GM12891 (cell line): ENCODE measurements at regions not wholly inside any gene's neighbourhood (a gene's known extent, or its start where the extent isn't known, plus 50 kb on each side); places are given as distances from the start of the nearest gene placed in this dataset.

ENCODE experiments used
- DNase-seq: peaks from one replicate; pipeline ENCODE4 v3.0.0; 2011; ENCODE audit warnings: low spot score; ENCODE audit not compliant: insufficient read length
- FAIRE-seq: peaks from 2 replicates; lab custom pipeline; 2011; peaks lifted over from hg19 to GRCh38; lab: Jason Lieb, UNC
- PAX5 ChIP-seq: IDR thresholded peaks from 2 replicates; pipeline ENCODE4 v1.6.1; 2011; ENCODE audit warnings: low read length, moderate library complexity, mild to moderate bottlenecking; ENCODE audit not compliant: insufficient read depth, severe bottlenecking
- POLR2A ChIP-seq: IDR thresholded peaks from 2 replicates; pipeline ENCODE4 v1.6.1; 2011; ENCODE audit warnings: low read depth, low read length, control low read depth
- POLR2AphosphoS5 ChIP-seq: IDR thresholded peaks from 2 replicates; pipeline ENCODE4 v1.6.1; 2011; ENCODE audit warnings: low read depth, low read length, control low read depth
- POU2F2 ChIP-seq: IDR thresholded peaks from 2 replicates; pipeline ENCODE4 v1.6.1; 2011; ENCODE audit warnings: low read depth, mild to moderate bottlenecking, control low read depth, low read length, moderate library complexity
- SPI1 ChIP-seq: IDR thresholded peaks from 2 replicates; pipeline ENCODE4 v1.6.1; 2011; ENCODE audit warnings: low read depth, low read length, control low read depth
- TAF1 ChIP-seq: IDR thresholded peaks from 2 replicates; pipeline ENCODE4 v1.6.1; 2011; ENCODE audit warnings: low read depth, low read length, control low read depth

GRCh38 chr12:43102546-43103264 is 449.3 kb downstream of the ADAMTS20 start:
- TF ChIP-seq POU2F2 = no peak
- no peak for TF ChIP-seq PAX5
- TF ChIP-seq TAF1 = no peak
- TF ChIP-seq POLR2A = no peak
- no peak for TF ChIP-seq SPI1
- TF ChIP-seq POLR2AphosphoS5 = no peak
- FAIRE-seq (no peak), DNase-seq (no peak)

DNA sequence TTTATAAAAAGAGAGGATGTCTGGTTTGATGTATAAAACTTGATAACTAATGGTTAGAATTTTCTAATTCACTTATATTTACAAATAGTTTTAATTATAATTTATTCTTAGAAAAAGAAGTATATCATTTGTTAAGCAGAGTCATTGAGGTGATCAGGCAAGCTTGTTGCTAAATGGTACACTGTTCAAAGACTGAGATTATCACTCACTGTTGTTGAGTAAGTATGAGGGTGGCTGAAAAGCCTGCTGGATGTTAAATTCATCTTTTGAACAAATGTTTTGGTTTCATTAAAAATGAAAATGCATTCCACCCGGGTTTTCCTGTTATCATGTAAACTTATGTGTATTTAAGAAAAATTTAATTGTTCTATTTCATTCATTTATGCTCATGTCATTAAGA is 451.8 kb downstream of the ADAMTS20 start:
- TF ChIP-seq TAF1 = no peak
- TF ChIP-seq POLR2AphosphoS5 = no peak
- no peak for TF ChIP-seq POLR2A
- TF ChIP-seq POU2F2 = no peak
- no peak for TF ChIP-seq SPI1
- TF ChIP-seq PAX5 = no peak
- DNase-seq (no peak), FAIRE-seq (no peak)

DNA sequence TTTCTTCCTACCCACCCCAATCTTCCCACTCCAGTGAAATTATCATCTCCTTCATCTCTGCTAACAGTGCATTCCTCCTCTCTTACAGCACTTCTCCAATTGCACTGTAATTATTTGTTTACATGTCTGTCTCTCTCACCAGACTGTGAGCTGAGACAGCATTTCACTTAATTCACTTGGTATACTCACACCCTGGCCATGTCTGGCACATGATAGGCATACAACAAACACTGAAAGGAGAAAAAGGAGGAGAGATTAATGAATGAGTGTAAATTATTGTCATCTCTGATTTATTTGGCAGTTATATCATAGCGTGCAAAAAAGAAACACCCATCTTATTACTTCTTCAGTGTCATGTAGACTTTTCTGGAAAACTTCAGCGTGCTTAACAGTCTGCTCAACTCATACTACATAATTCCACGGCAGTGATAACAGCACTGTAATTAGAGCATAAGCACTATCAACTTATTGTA is 452.3 kb downstream of the ADAMTS20 start:
- TF ChIP-seq TAF1 (no peak), POU2F2 (no peak), PAX5 (no peak), POLR2AphosphoS5 (no peak), POLR2A (no peak), SPI1 (no peak)
- no peak for FAIRE-seq

GRCh38 chr12:43098766-43099550 is 453.0 kb downstream of the ADAMTS20 start:
- FAIRE-seq (no peak), DNase-seq (no peak)
- TF ChIP-seq POU2F2 (no peak), TAF1 (no peak), PAX5 (no peak), SPI1 (no peak), POLR2A (no peak), POLR2AphosphoS5 (no peak)

More for the DNA sequence above, 452.3 kb downstream of the ADAMTS20 start:
- no peak for DNase-seq

- TF ChIP-seq PAX5 = no peak
- TF ChIP-seq POU2F2 = no peak
- no peak for TF ChIP-seq TAF1
- TF ChIP-seq SPI1 = no peak
- no peak for TF ChIP-seq POLR2A
- no peak for TF ChIP-seq POLR2AphosphoS5
- no peak for DNase-seq
- FAIRE-seq = no peak
Measured at GRCh38 chr12:43098071-43098470, 453.9 kb downstream of the ADAMTS20 start.

DNA sequence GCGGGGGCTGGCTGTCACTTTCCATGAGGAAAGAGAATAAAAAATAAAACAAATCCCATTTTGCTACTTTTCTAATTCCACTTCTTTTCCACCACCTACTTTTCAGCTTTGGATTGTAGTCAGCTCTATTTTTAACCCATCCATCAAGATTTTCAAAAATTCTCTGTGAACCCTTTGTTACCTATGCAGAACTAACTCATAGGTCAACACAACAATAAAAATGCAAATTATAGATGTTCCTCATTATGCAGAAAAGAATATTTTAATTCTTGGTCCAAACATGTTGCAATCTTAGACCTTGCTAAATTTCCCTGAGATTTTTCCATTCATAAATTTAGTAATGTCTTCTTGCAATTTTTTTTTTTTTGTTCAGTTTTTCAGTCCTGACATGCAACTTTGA is 454.5 kb downstream of the ADAMTS20 start:
- DNase-seq (no peak), FAIRE-seq (no peak)
- TF ChIP-seq POLR2AphosphoS5 (no peak), PAX5 (no peak), POU2F2 (no peak), TAF1 (no peak), SPI1 (no peak), POLR2A (no peak)

DNA sequence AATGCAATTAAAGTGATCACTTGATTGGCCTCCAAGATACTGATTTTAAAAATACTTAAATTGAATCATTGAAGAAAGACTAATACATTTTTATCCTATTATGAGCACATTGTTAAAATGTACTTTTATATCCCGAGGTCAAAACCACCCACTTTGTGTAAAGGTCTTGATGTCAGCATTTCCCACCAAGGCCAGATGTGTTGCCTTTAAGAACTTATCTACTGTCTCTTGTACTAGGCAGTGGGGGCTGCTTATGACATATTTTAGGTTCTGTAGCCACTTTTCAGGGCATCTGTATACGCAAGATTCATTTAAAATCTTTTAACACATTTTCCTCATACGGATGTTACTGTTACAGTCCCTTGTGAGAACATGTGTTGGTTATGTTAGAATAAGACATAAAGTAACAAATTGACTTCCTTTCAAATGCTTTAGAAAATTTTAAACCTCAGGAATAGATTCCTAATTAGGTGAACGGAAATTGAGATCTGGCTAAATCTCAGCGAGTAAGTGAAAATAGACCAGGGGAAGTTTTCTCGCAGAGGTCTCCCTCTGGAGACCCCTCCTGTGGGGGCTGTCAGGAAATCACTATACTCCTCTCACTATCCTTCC is 456.2 kb downstream of the ADAMTS20 start:
- FAIRE-seq = no peak
- TF ChIP-seq POLR2AphosphoS5 = no peak
- TF ChIP-seq PAX5 = no peak
- no peak for TF ChIP-seq SPI1
- no peak for TF ChIP-seq TAF1
- no peak for TF ChIP-seq POLR2A
- TF ChIP-seq POU2F2 = no peak
- no peak for DNase-seq

DNA sequence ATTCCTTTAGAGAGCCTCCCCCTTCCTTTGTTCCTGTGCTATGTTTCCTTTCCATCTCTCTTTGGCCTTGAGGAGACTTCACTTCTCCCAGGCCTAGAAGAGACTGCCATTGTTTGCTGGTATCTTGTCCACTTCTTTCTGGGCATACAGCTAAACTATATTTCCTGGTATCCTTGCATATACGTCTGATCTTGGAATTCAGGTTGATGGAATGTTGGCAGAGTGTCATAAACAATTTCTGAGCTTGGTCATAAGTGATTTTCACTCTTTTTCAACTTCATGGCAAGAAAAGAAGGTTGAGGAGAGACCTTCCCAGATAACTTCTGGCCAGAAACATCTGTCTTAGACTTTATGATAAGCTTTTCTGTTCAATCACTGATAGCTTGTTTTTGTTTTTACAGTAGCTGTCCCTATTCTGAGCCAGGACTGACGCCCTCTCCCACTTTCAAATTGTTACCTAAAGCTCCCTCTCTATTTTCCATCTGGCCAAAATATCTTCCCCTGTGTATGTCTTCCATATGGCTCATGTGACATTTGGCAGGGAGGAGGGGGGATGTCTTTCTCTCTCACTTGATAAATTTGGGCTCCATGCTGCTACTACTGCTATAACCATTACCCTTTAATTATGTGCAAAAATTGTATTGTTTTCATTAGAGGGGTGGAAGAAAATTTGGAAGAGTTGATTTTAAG is 457.0 kb downstream of the ADAMTS20 start:
- DNase-seq = no peak
- TF ChIP-seq PAX5 (no peak), SPI1 (no peak), TAF1 (no peak), POLR2AphosphoS5 (no peak), POU2F2 (no peak), POLR2A (no peak)
- no peak for FAIRE-seq
